ENCODE measurements at regions not wholly inside any gene's neighbourhood (a gene's known extent, or its start where the extent isn't known, plus 50 kb on each side); places are given as distances from the start of the nearest gene placed in this dataset.

DNA sequence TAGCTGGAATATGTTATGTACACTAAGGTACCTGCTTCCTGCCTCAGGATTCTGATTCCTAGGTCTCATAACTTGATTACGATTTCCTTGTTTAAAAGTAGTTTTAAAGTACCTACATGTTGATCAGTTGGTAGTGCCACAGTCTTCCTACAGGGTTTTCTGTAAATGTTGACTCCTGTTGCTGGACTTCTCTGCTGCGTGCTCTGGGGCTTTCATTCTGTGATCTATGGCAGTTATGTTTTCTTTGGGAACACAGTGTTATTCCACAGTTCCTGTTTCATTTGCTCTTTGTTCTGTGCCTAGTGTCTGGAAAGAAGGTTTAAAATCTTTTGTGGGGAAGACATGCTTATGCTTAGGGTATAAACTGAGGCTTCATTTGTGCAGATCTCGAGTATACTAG lies 343.5 kb downstream of the PLK2 start:
- Mint-ChIP-seq H3K27ac (no peak overlapping the region), H3K9me3 (ENCODE audit: insufficient read depth) (no peaks in the 10 kb centered on the region), H3K4me3 (no peak overlapping the region), H3K4me1 (no peaks in the 10 kb centered on the region), H3K27me3 (peaks cover 3% of the 10 kb centered on the region)
- H4K20me1 ChIP-seq (ENCODE audit: control insufficient read depth, insufficient read depth, low read length, poor library complexity, severe bottlenecking) = no peaks in the 10 kb centered on the region
- H3K9me3 ChIP-seq (ENCODE audit: control extremely low read depth in 1 of 3, control insufficient read depth in 2 of 3, insufficient read depth in 1 of 3, low read length in 2 of 3) = no peaks in the 10 kb centered on the region
- DNase-seq (no peak), ATAC-seq (ENCODE audit: low read depth) (no peak)
- WGBS (ENCODE audit: insufficient coverage) = 96% methylated on average over 2 of the region's 3 CpGs
- H3K36me3 ChIP-seq (replicated peaks in 1 of 2; ENCODE audit: control extremely low read depth in 1 of 2, control insufficient read depth in 1 of 2, extremely low read depth in 1 of 2, insufficient read depth in 2 of 2, low read length in 1 of 2) = no peaks in the 10 kb centered on the region
- H3K4me3 ChIP-seq (ENCODE audit: control extremely low read depth in 1 of 5, extremely low read depth in 1 of 5, insufficient read depth in 1 of 5, low read depth in 2 of 5, low read length in 4 of 5) = no peak overlapping the region
- H2AFZ ChIP-seq (ENCODE audit: insufficient read depth, low read depth, low read length, poor library complexity, severe bottlenecking) = no peak overlapping the region
- no peaks in the 10 kb centered on the region for H3K4me1 ChIP-seq (ENCODE audit: control insufficient read depth in 2 of 2, insufficient read depth in 2 of 2, low read length in 2 of 2)
- intact Hi-C loops (cut with micrococcal nuclease) = no loop called here
- TF ChIP-seq, protein P1, sequence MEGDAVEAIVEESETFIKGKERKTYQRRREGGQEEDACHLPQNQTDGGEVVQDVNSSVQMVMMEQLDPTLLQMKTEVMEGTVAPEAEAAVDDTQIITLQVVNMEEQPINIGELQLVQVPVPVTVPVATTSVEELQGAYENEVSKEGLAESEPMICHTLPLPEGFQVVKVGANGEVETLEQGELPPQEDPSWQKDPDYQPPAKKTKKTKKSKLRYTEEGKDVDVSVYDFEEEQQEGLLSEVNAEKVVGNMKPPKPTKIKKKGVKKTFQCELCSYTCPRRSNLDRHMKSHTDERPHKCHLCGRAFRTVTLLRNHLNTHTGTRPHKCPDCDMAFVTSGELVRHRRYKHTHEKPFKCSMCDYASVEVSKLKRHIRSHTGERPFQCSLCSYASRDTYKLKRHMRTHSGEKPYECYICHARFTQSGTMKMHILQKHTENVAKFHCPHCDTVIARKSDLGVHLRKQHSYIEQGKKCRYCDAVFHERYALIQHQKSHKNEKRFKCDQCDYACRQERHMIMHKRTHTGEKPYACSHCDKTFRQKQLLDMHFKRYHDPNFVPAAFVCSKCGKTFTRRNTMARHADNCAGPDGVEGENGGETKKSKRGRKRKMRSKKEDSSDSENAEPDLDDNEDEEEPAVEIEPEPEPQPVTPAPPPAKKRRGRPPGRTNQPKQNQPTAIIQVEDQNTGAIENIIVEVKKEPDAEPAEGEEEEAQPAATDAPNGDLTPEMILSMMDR (IDR thresholded peaks at IDR 0.05) = no peak
- TF ChIP-seq EZH2 (IDR thresholded peaks at IDR 0.05; ENCODE audit: borderline replicate concordance, insufficient read depth, low read depth, low read length, poor library complexity, severe bottlenecking) = no peak
- peaks cover 0 to 5% (median 0%) of the 10 kb centered on the region in 4 experiments for H3K27me3 ChIP-seq (replicated peaks in 1 of 4; ENCODE audit: control extremely low read depth in 1 of 4, control insufficient read depth in 3 of 4, insufficient read depth in 4 of 4, low read length in 3 of 4)
- no peaks in the 10 kb centered on the region for H3K79me2 ChIP-seq (ENCODE audit: control insufficient read depth, insufficient read depth, low read length)
- no peak overlapping the region for H3K27ac ChIP-seq (ENCODE audit: low read length in 2 of 2)
- no peak overlapping the region for H3K9ac ChIP-seq (ENCODE audit: low read length)
- CTCF ChIA-PET = no interaction called here
- H3K4me2 ChIP-seq (replicated peaks; ENCODE audit: low read depth, low read length, poor library complexity, severe bottlenecking) = no peak overlapping the region
- POLR2A ChIA-PET = no interaction called here

DNA sequence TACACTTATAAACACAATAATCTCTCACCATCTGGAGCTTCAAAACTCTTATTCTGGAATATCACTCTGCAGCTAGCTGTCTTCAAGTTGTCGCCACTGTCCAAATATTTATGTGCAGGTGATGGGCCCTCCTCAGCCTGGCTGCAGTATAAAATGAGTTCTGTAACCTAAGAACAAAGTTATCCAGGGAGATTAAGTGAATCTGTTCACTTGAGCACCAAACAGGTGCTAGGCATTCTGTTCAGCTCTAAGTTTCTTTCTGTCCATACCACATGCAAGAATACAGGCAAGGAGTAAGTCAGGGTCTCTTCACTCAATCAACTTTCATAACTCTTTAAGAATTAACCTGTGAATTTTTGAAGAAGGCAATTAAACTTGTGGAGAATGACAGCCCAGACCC lies 344.1 kb downstream of the PLK2 start:
- no peak overlapping the region for H3K4me3 ChIP-seq (ENCODE audit: control extremely low read depth in 1 of 5, extremely low read depth in 1 of 5, insufficient read depth in 1 of 5, low read depth in 2 of 5, low read length in 4 of 5)
- Mint-ChIP-seq H3K4me3 (no peak overlapping the region), H3K9me3 (ENCODE audit: insufficient read depth) (no peaks in the 10 kb centered on the region), H3K27ac (no peak overlapping the region), H3K4me1 (no peaks in the 10 kb centered on the region), H3K27me3 (peaks cover 3% of the 10 kb centered on the region)
- no peak overlapping the region for H3K27ac ChIP-seq (ENCODE audit: low read length in 2 of 2)
- H3K79me2 ChIP-seq (ENCODE audit: control insufficient read depth, insufficient read depth, low read length) = no peaks in the 10 kb centered on the region
- DNase-seq (no peak), ATAC-seq (ENCODE audit: low read depth) (no peak)
- no peak overlapping the region for H3K4me2 ChIP-seq (replicated peaks; ENCODE audit: low read depth, low read length, poor library complexity, severe bottlenecking)
- no peaks in the 10 kb centered on the region for H4K20me1 ChIP-seq (ENCODE audit: control insufficient read depth, insufficient read depth, low read length, poor library complexity, severe bottlenecking)
- H3K36me3 ChIP-seq (replicated peaks in 1 of 2; ENCODE audit: control extremely low read depth in 1 of 2, control insufficient read depth in 1 of 2, extremely low read depth in 1 of 2, insufficient read depth in 2 of 2, low read length in 1 of 2) = no peaks in the 10 kb centered on the region
- H3K27me3 ChIP-seq (replicated peaks in 1 of 4; ENCODE audit: control extremely low read depth in 1 of 4, control insufficient read depth in 3 of 4, insufficient read depth in 4 of 4, low read length in 3 of 4) = peaks cover 0 to 5% (median 0%) of the 10 kb centered on the region in 4 experiments
- 100% methylated on average over 1 of the region's 1 CpG for WGBS (ENCODE audit: insufficient coverage)
- no peak for TF ChIP-seq EZH2 (IDR thresholded peaks at IDR 0.05; ENCODE audit: borderline replicate concordance, insufficient read depth, low read depth, low read length, poor library complexity, severe bottlenecking)
- TF ChIP-seq, protein P1 (IDR thresholded peaks at IDR 0.05) = no peak
- intact Hi-C loops (cut with micrococcal nuclease) = no loop called here
- no peak overlapping the region for H2AFZ ChIP-seq (ENCODE audit: insufficient read depth, low read depth, low read length, poor library complexity, severe bottlenecking)
- H3K9me3 ChIP-seq (ENCODE audit: control extremely low read depth in 1 of 3, control insufficient read depth in 2 of 3, insufficient read depth in 1 of 3, low read length in 2 of 3) = no peaks in the 10 kb centered on the region
- H3K4me1 ChIP-seq (ENCODE audit: control insufficient read depth in 2 of 2, insufficient read depth in 2 of 2, low read length in 2 of 2) = no peaks in the 10 kb centered on the region
- ChIA-PET CTCF (no interaction called here), POLR2A (no interaction called here)
- H3K9ac ChIP-seq (ENCODE audit: low read length) = no peak overlapping the region
